ENCODE measurements at regions not wholly inside any gene's neighbourhood (a gene's known extent, or its start where the extent isn't known, plus 50 kb on each side); places are given as distances from the start of the nearest gene placed in this dataset.
"Not testable (repeated sequence)": the region's sequence is repeated elsewhere in the genome, so short reads cannot be mapped to it uniquely, and the experiment has no call there.

GRCh38 chr18:6572192-6572591 is 157.3 kb upstream of the ARHGAP28 start:
- TF ChIP-seq CTCF (IDR thresholded peaks at IDR 0.05 in 8 of 11, conservative IDR thresholded peaks at IDR 0.05 in 3 of 11); POLR2A (IDR thresholded peaks at IDR 0.05): not testable (repeated sequence)
